ENCODE measurements at regions not wholly inside any gene's neighbourhood (a gene's known extent, or its start where the extent isn't known, plus 50 kb on each side); places are given as distances from the start of the nearest gene placed in this dataset.

- Histone ChIP-seq H3K9me3 (no peaks in the 10 kb centered on the region), H3K27ac (no peak overlapping the region), H3K4me2 (no peak overlapping the region), H3K4me3 (no peak overlapping the region), H3K4me1 (peaks cover 3% of the 10 kb centered on the region; the same call in 1 of the 3 replicates)
- no peak for ATAC-seq
- DNase-seq (ENCODE audit: low read depth in 1 of 2, low spot score in 1 of 2): no peak
- ChIA-PET POLR2A (no interaction called here), CTCF (no interaction called here)
- 41% methylated on average over 4 of the region's 4 CpGs for WGBS (ENCODE audit: missing lambda C conversion rate)
- FAIRE-seq: no peak
- TF ChIP-seq TP53 (CRISPR knock-in tag; IDR thresholded peaks at IDR 0.05): no peak
- TF ChIP-seq FOSB (CRISPR knock-in tag; IDR thresholded peaks at IDR 0.05): no peak
- TF ChIP-seq MYC (IDR thresholded peaks at IDR 0.05; ENCODE audit: borderline replicate concordance, low read length): no peak
- TF ChIP-seq CTCF (IDR thresholded peaks at IDR 0.05): no peak
- no peak for TF ChIP-seq NR3C1 (IDR thresholded peaks at IDR 0.05)
- no peak for TF ChIP-seq POLR2AphosphoS2 (conservative IDR thresholded peaks at IDR 0.05; ENCODE audit: low read length)
- no peak for TF ChIP-seq FOSL2 (IDR thresholded peaks at IDR 0.05)
- TF ChIP-seq FOSL2 (CRISPR knock-in tag; IDR thresholded peaks at IDR 0.05): no peak
- no peak for TF ChIP-seq ZC3H11A (IDR thresholded peaks at IDR 0.05)
- TF ChIP-seq JUNB (IDR thresholded peaks at IDR 0.05): no peak
- TF ChIP-seq ZSCAN20 (CRISPR knock-in tag; IDR thresholded peaks at IDR 0.05): no peak
- TF ChIP-seq PHF8 (IDR thresholded peaks at IDR 0.05; ENCODE audit: borderline replicate concordance, low read depth): no peak
- TF ChIP-seq CBX2 (IDR thresholded peaks at IDR 0.05; ENCODE audit: borderline replicate concordance, low read depth): no peak
Observed at GRCh38 chr3:39750712-39751111, 58.7 kb upstream of the MYRIP start.

GRCh38 chr3:39751286-39751685 is 58.1 kb upstream of the MYRIP start:
- H3K9me3 ChIP-seq: no peaks in the 10 kb centered on the region
- ChIA-PET POLR2A (no interaction called here), CTCF (no interaction called here)
- FAIRE-seq (no peak), DNase-seq (ENCODE audit: low read depth in 1 of 2, low spot score in 1 of 2) (no peak), ATAC-seq (no peak)
- no peak for TF ChIP-seq NPAS2 (CRISPR knock-in tag; IDR thresholded peaks at IDR 0.05; ENCODE audit: borderline replicate concordance)
- TF ChIP-seq JUNB (IDR thresholded peaks at IDR 0.05): no peak
- TF ChIP-seq ESRRA (IDR thresholded peaks at IDR 0.05; ENCODE audit: borderline replicate concordance, low read length): no peak
- TF ChIP-seq BHLHE40 (IDR thresholded peaks at IDR 0.05; ENCODE audit: low read depth, low read length): no peak
- TF ChIP-seq USF2 (IDR thresholded peaks at IDR 0.05): no peak
- no peak for TF ChIP-seq KDM5A (IDR thresholded peaks at IDR 0.05)
- TF ChIP-seq CBX2 (IDR thresholded peaks at IDR 0.05; ENCODE audit: borderline replicate concordance, low read depth): no peak
- TF ChIP-seq KDM1A (IDR thresholded peaks at IDR 0.05; ENCODE audit: low read depth): no peak
- no peak for TF ChIP-seq HES2 (IDR thresholded peaks at IDR 0.05)
- TF ChIP-seq CBX8 (IDR thresholded peaks at IDR 0.05): no peak
- TF ChIP-seq REST (IDR thresholded peaks at IDR 0.05): no peak
- TF ChIP-seq NFE2L2 (conservative IDR thresholded peaks at IDR 0.05; ENCODE audit: low read length): no peak
- TF ChIP-seq TP53 (CRISPR knock-in tag; IDR thresholded peaks at IDR 0.05): no peak
- TF ChIP-seq RNF2 (IDR thresholded peaks at IDR 0.05; ENCODE audit: borderline replicate concordance, low read depth): no peak
- TF ChIP-seq HOXB5 (CRISPR knock-in tag; IDR thresholded peaks at IDR 0.05): no peak
- no peak for TF ChIP-seq POLR2AphosphoS2 (conservative IDR thresholded peaks at IDR 0.05; ENCODE audit: low read length)
- TF ChIP-seq HEYL (CRISPR knock-in tag; IDR thresholded peaks at IDR 0.05): no peak
- no peak for TF ChIP-seq SMC3 (IDR thresholded peaks at IDR 0.05)
- no peak for TF ChIP-seq RCOR1 (IDR thresholded peaks at IDR 0.05; ENCODE audit: low read depth, low read length)
- no peak overlapping the region for H3K27ac ChIP-seq
- no peak overlapping the region for H3K4me3 ChIP-seq
- 44% methylated on average over 1 of the region's 1 CpG for WGBS (ENCODE audit: missing lambda C conversion rate)
- H3K4me1 ChIP-seq: peaks cover 3% of the 10 kb centered on the region; the same call in 1 of the 3 replicates
- no peak overlapping the region for H3K4me2 ChIP-seq

All from A549 (cell line).